ENCODE measurements at regions not wholly inside any gene's neighbourhood (a gene's known extent, or its start where the extent isn't known, plus 50 kb on each side); places are given as distances from the start of the nearest gene placed in this dataset.

- H3K4me3 ChIP-seq (ENCODE audit: low read depth, low read length): no peak overlapping the region
- no peaks in the 10 kb centered on the region for H3K36me3 ChIP-seq (ENCODE audit: control insufficient read depth, insufficient read depth, low read length)
- H3K9ac ChIP-seq (ENCODE audit: low read depth, low read length): 0 out of 2 replicates have a peak overlapping the region, but pooled peaks have one; percentile 14
- H3K27me3 ChIP-seq (ENCODE audit: control insufficient read depth, insufficient read depth, low read length): no peaks in the 10 kb centered on the region
- H3K27ac ChIP-seq (ENCODE audit: low read depth, low read length): no peak overlapping the region
- no peaks in the 10 kb centered on the region for H3K9me3 ChIP-seq (ENCODE audit: control insufficient read depth, insufficient read depth, low read length)
- H3K4me1 ChIP-seq (ENCODE audit: control insufficient read depth, insufficient read depth, low read length): peaks cover 14% of the 10 kb centered on the region
These were observed 107.6 kb upstream of the PACRGL start for GRCh38 chr4:20592663-20593062.

GRCh38 chr4:20598626-20599025 lies 101.6 kb upstream of the PACRGL start:
- Histone ChIP-seq H3K9ac (ENCODE audit: low read depth, low read length) (no peak overlapping the region), H3K27ac (ENCODE audit: low read depth, low read length) (no peak overlapping the region), H3K4me3 (ENCODE audit: low read depth, low read length) (no peak overlapping the region), H3K36me3 (ENCODE audit: control insufficient read depth, insufficient read depth, low read length) (no peaks in the 10 kb centered on the region), H3K4me1 (ENCODE audit: control insufficient read depth, insufficient read depth, low read length) (no peaks in the 10 kb centered on the region), H3K27me3 (ENCODE audit: control insufficient read depth, insufficient read depth, low read length) (no peaks in the 10 kb centered on the region), H3K9me3 (ENCODE audit: control insufficient read depth, insufficient read depth, low read length) (no peaks in the 10 kb centered on the region)

GRCh38 chr4:20603671-20604313 lies 96.5 kb upstream of the PACRGL start:
- Histone ChIP-seq H3K4me1 (ENCODE audit: control insufficient read depth, insufficient read depth, low read length) (no peaks in the 10 kb centered on the region), H3K9ac (ENCODE audit: low read depth, low read length) (no peak overlapping the region), H3K36me3 (ENCODE audit: control insufficient read depth, insufficient read depth, low read length) (no peaks in the 10 kb centered on the region), H3K27ac (ENCODE audit: low read depth, low read length) (no peak overlapping the region), H3K27me3 (ENCODE audit: control insufficient read depth, insufficient read depth, low read length) (no peaks in the 10 kb centered on the region), H3K4me3 (ENCODE audit: low read depth, low read length) (no peak overlapping the region), H3K9me3 (ENCODE audit: control insufficient read depth, insufficient read depth, low read length) (no peaks in the 10 kb centered on the region)

GRCh38 chr4:20612313-20612712 lies 87.9 kb upstream of the PACRGL start:
- Histone ChIP-seq H3K36me3 (ENCODE audit: control insufficient read depth, insufficient read depth, low read length) (no peaks in the 10 kb centered on the region), H3K9me3 (ENCODE audit: control insufficient read depth, insufficient read depth, low read length) (no peaks in the 10 kb centered on the region), H3K9ac (ENCODE audit: low read depth, low read length) (no peak overlapping the region), H3K27ac (ENCODE audit: low read depth, low read length) (no peak overlapping the region), H3K4me3 (ENCODE audit: low read depth, low read length) (no peak overlapping the region), H3K27me3 (ENCODE audit: control insufficient read depth, insufficient read depth, low read length) (no peaks in the 10 kb centered on the region), H3K4me1 (ENCODE audit: control insufficient read depth, insufficient read depth, low read length) (no peaks in the 10 kb centered on the region)

- no peak overlapping the region for H3K9ac ChIP-seq (ENCODE audit: low read depth, low read length)
- no peaks in the 10 kb centered on the region for H3K9me3 ChIP-seq (ENCODE audit: control insufficient read depth, insufficient read depth, low read length)
- peaks cover 23% of the 10 kb centered on the region for H3K4me1 ChIP-seq (ENCODE audit: control insufficient read depth, insufficient read depth, low read length)
- no peaks in the 10 kb centered on the region for H3K36me3 ChIP-seq (ENCODE audit: control insufficient read depth, insufficient read depth, low read length)
- H3K27ac ChIP-seq (ENCODE audit: low read depth, low read length): no peak overlapping the region
- no peaks in the 10 kb centered on the region for H3K27me3 ChIP-seq (ENCODE audit: control insufficient read depth, insufficient read depth, low read length)
- no peak overlapping the region for H3K4me3 ChIP-seq (ENCODE audit: low read depth, low read length)
These were observed 85.4 kb upstream of the PACRGL start for GRCh38 chr4:20614816-20615215.

- H3K27me3 ChIP-seq (ENCODE audit: control insufficient read depth, insufficient read depth, low read length): no peaks in the 10 kb centered on the region
- H3K9ac ChIP-seq (ENCODE audit: low read depth, low read length): no peak overlapping the region
- no peaks in the 10 kb centered on the region for H3K9me3 ChIP-seq (ENCODE audit: control insufficient read depth, insufficient read depth, low read length)
- peaks cover 29% of the 10 kb centered on the region for H3K4me1 ChIP-seq (ENCODE audit: control insufficient read depth, insufficient read depth, low read length)
- H3K36me3 ChIP-seq (ENCODE audit: control insufficient read depth, insufficient read depth, low read length): no peaks in the 10 kb centered on the region
- no peak overlapping the region for H3K4me3 ChIP-seq (ENCODE audit: low read depth, low read length)
- no peak overlapping the region for H3K27ac ChIP-seq (ENCODE audit: low read depth, low read length)
These were observed 84.6 kb upstream of the PACRGL start for GRCh38 chr4:20615486-20616260.

- Histone ChIP-seq H3K27ac (ENCODE audit: low read depth, low read length) (no peak overlapping the region), H3K9me3 (ENCODE audit: control insufficient read depth, insufficient read depth, low read length) (no peaks in the 10 kb centered on the region), H3K27me3 (ENCODE audit: control insufficient read depth, insufficient read depth, low read length) (no peaks in the 10 kb centered on the region), H3K4me3 (ENCODE audit: low read depth, low read length) (no peak overlapping the region), H3K9ac (ENCODE audit: low read depth, low read length) (no peak overlapping the region), H3K36me3 (ENCODE audit: control insufficient read depth, insufficient read depth, low read length) (no peaks in the 10 kb centered on the region), H3K4me1 (ENCODE audit: control insufficient read depth, insufficient read depth, low read length) (peaks cover 29% of the 10 kb centered on the region)
These were observed 83.9 kb upstream of the PACRGL start for GRCh38 chr4:20616313-20616712.

- Histone ChIP-seq H3K9ac (ENCODE audit: low read depth, low read length) (no peak overlapping the region), H3K4me3 (ENCODE audit: low read depth, low read length) (no peak overlapping the region), H3K27ac (ENCODE audit: low read depth, low read length) (no peak overlapping the region), H3K9me3 (ENCODE audit: control insufficient read depth, insufficient read depth, low read length) (no peaks in the 10 kb centered on the region), H3K4me1 (ENCODE audit: control insufficient read depth, insufficient read depth, low read length) (peaks cover 29% of the 10 kb centered on the region), H3K36me3 (ENCODE audit: control insufficient read depth, insufficient read depth, low read length) (no peaks in the 10 kb centered on the region), H3K27me3 (ENCODE audit: control insufficient read depth, insufficient read depth, low read length) (no peaks in the 10 kb centered on the region)
These were observed 83.4 kb upstream of the PACRGL start for GRCh38 chr4:20616848-20617247.

GRCh38 chr4:20617678-20618396 lies 82.4 kb upstream of the PACRGL start:
- Histone ChIP-seq H3K9me3 (ENCODE audit: control insufficient read depth, insufficient read depth, low read length) (no peaks in the 10 kb centered on the region), H3K4me3 (ENCODE audit: low read depth, low read length) (no peak overlapping the region), H3K9ac (ENCODE audit: low read depth, low read length) (no peak overlapping the region), H3K4me1 (ENCODE audit: control insufficient read depth, insufficient read depth, low read length) (peaks cover 29% of the 10 kb centered on the region), H3K27me3 (ENCODE audit: control insufficient read depth, insufficient read depth, low read length) (no peaks in the 10 kb centered on the region), H3K27ac (ENCODE audit: low read depth, low read length) (no peak overlapping the region), H3K36me3 (ENCODE audit: control insufficient read depth, insufficient read depth, low read length) (no peaks in the 10 kb centered on the region)

- H3K4me3 ChIP-seq (ENCODE audit: low read depth, low read length): no peak overlapping the region
- no peaks in the 10 kb centered on the region for H3K27me3 ChIP-seq (ENCODE audit: control insufficient read depth, insufficient read depth, low read length)
- no peaks in the 10 kb centered on the region for H3K36me3 ChIP-seq (ENCODE audit: control insufficient read depth, insufficient read depth, low read length)
- peaks cover 29% of the 10 kb centered on the region for H3K4me1 ChIP-seq (ENCODE audit: control insufficient read depth, insufficient read depth, low read length)
- H3K27ac ChIP-seq (ENCODE audit: low read depth, low read length): no peak overlapping the region
- no peak overlapping the region for H3K9ac ChIP-seq (ENCODE audit: low read depth, low read length)
- H3K9me3 ChIP-seq (ENCODE audit: control insufficient read depth, insufficient read depth, low read length): no peaks in the 10 kb centered on the region
These were observed 81.5 kb upstream of the PACRGL start for GRCh38 chr4:20618731-20619130.

- no peak overlapping the region for H3K27ac ChIP-seq (ENCODE audit: low read depth, low read length)
- H3K4me3 ChIP-seq (ENCODE audit: low read depth, low read length): no peak overlapping the region
- no peaks in the 10 kb centered on the region for H3K36me3 ChIP-seq (ENCODE audit: control insufficient read depth, insufficient read depth, low read length)
- H3K27me3 ChIP-seq (ENCODE audit: control insufficient read depth, insufficient read depth, low read length): no peaks in the 10 kb centered on the region
- peaks cover 29% of the 10 kb centered on the region for H3K4me1 ChIP-seq (ENCODE audit: control insufficient read depth, insufficient read depth, low read length)
- no peak overlapping the region for H3K9ac ChIP-seq (ENCODE audit: low read depth, low read length)
- H3K9me3 ChIP-seq (ENCODE audit: control insufficient read depth, insufficient read depth, low read length): no peaks in the 10 kb centered on the region
These were observed 78.8 kb upstream of the PACRGL start for GRCh38 chr4:20621476-20621875.
